ENCODE measurements at regions not wholly inside any gene's neighbourhood (a gene's known extent, or its start where the extent isn't known, plus 50 kb on each side); places are given as distances from the start of the nearest gene placed in this dataset.
"Not testable (repeated sequence)": the region's sequence is repeated elsewhere in the genome, so short reads cannot be mapped to it uniquely, and the experiment has no call there.

- DNase-seq (ENCODE audit: low read depth in 4 of 4, low spot score in 1 of 4) = no peak
Measured at GRCh38 chr21:14903172-14903865, 161.5 kb downstream of the NRIP1 start.

GRCh38 chr21:14901482-14901958 lies 163.3 kb downstream of the NRIP1 start:
- no peak for DNase-seq (ENCODE audit: low read depth in 4 of 4, low spot score in 1 of 4)

DNA sequence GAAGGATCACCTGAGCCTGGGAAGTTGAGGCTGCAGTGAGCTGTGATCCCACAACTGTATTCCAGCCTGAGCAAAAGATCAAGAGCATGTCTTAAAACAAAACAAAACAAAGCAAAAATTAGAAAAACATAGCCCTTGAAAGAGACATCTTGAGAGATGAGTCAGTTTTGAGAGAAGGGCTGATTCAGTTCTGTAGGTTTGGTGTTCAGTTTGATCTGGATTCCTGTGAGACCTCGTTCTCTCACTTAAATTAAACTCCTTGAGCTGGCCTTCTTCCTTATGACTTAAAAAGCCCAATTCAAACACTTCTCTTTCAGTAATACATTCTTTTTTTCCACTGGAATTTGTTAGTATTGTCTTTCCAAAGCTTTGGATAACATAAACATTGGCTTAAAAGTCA lies 164.2 kb downstream of the NRIP1 start:
- DNase-seq (ENCODE audit: low read depth in 4 of 4, low spot score in 1 of 4) = no peak

DNA sequence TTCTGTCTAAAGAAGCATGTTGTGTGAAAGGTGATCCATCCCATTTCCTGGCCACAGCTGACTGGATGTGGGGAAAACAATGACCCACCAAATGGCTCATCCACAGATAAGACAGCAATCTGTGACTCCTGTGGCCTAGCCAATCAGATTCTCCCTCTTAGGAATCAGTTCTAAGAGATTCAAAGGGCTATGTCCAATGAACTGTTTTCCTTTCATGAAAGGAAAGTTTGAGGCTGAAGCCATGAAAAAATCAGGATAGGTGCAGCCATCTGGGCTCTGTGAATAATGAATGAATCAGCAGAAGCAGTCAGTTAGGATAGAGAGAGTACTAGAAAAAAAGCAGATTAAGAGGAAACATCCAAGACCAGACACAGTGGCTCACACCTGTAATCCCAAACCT lies 164.7 kb downstream of the NRIP1 start:
- no peak for DNase-seq (ENCODE audit: low read depth in 4 of 4, low spot score in 1 of 4)

DNA sequence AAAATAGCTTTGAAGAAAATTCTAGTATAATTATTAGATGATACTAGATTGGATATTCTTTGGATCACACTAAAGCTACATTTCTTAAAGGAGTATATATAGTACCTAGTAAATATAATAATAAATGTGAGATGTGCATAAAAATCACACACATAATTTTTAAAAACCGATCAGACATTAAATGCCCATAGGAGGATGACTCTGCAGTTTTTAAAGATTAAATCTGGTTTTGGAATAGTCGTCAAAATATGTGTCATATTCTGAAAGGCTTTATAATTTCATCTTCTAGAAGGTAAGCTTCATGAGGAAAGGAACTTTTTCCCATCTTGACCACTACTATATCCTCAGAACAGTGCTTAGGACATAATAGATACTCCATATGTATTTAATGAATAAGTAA lies 169.0 kb downstream of the NRIP1 start:
- no peak for DNase-seq (ENCODE audit: low read depth in 4 of 4, low spot score in 1 of 4)

DNA sequence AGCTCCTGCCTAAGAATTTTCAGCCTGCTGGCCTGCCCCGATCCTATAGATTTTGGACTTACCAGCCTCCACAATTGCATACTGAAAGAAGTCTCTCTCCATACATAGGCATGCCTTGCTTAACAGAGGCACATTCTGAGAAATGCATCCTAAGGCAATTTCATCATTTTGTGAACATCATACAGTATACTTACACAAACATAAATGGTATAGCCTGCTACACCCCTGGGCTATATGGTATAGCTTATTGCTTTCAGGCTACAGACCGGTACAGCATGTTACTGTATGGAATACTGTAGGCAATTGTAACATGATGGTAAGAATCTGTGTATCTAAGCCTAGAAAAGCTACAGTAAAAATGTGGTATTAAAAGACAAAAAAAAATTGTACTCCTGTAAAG lies 174.7 kb downstream of the NRIP1 start:
- no peak for DNase-seq (ENCODE audit: low read depth in 4 of 4, low spot score in 1 of 4)

DNA sequence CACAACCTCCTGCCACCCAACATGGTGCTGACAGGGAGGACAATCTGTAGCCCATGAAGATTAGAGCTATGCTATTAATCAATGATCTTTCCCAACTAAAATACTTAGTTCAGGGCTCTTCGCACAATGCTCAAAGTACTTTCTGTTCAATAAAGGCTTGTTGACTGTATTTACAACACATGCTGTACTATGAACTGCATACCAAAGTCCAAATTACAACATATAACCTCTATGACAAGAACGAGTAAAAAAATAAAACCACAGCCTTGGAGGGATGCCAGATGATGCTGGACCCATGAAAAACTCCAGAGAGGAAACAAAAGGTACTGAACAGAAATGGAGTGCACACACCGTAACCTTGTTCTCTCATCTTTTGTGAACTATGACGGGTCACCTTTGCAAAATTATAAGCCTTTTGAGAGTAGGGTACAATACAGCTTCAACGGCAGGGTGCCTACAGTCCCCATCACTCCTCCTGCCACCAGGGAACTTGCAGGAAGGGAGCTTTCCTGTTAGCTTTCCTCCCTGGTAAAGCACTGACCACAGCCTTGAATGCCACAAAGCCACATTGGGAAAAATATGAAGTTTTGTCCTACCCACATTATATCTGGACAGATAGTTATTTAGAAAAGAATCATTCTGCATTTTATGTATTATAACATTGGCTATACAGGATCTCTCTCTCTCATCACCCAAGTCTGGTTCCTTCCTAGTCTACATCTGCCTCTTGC lies 175.6 kb downstream of the NRIP1 start:
- DNase-seq (ENCODE audit: low read depth in 4 of 4, low spot score in 1 of 4) = no peak

- DNase-seq (ENCODE audit: low read depth in 4 of 4, low spot score in 1 of 4) = no peak
Measured at GRCh38 chr21:14888202-14888601, 176.6 kb downstream of the NRIP1 start.

- DNase-seq (ENCODE audit: low read depth in 4 of 4, low spot score in 1 of 4) = no peak
Measured at GRCh38 chr21:14886001-14886400, 178.8 kb downstream of the NRIP1 start.

- no peak for DNase-seq (ENCODE audit: low read depth in 4 of 4, low spot score in 1 of 4)
Measured at GRCh38 chr21:14883351-14883750, 181.4 kb downstream of the NRIP1 start.

DNA sequence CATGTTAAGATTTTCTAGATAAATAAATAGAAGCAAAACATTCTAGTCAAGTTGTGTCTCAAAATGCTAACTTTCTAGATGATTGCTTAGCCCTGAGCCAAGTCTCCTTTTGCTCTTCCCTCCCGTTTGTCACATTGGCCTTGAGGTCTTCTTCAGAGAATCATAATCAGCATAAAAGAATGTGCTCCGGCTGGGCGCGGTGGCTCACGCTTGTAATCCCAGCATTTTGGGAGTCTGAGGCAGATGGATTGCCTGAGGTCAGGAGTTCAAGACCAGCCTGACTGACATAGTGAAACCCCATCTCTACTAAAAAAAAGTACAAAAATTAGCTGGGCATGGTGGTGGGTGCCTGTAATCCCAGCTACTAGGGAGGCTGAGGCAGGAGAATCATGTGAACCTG lies 182.3 kb downstream of the NRIP1 start:
- not testable (repeated sequence) for DNase-seq (ENCODE audit: low read depth in 4 of 4, low spot score in 1 of 4)

GRCh38 chr21:14881863-14882499 lies 182.8 kb downstream of the NRIP1 start:
- no peak for DNase-seq (ENCODE audit: low read depth in 4 of 4, low spot score in 1 of 4)

- DNase-seq (ENCODE audit: low read depth in 4 of 4, low spot score in 1 of 4) = no peak
Measured at GRCh38 chr21:14880922-14881321, 183.9 kb downstream of the NRIP1 start.

GRCh38 chr21:14879458-14879857 lies 185.3 kb downstream of the NRIP1 start:
- DNase-seq (ENCODE audit: low read depth in 4 of 4, low spot score in 1 of 4) = no peak

GRCh38 chr21:14878971-14879370 lies 185.8 kb downstream of the NRIP1 start:
- no peak for DNase-seq (ENCODE audit: low read depth in 4 of 4, low spot score in 1 of 4)

DNA sequence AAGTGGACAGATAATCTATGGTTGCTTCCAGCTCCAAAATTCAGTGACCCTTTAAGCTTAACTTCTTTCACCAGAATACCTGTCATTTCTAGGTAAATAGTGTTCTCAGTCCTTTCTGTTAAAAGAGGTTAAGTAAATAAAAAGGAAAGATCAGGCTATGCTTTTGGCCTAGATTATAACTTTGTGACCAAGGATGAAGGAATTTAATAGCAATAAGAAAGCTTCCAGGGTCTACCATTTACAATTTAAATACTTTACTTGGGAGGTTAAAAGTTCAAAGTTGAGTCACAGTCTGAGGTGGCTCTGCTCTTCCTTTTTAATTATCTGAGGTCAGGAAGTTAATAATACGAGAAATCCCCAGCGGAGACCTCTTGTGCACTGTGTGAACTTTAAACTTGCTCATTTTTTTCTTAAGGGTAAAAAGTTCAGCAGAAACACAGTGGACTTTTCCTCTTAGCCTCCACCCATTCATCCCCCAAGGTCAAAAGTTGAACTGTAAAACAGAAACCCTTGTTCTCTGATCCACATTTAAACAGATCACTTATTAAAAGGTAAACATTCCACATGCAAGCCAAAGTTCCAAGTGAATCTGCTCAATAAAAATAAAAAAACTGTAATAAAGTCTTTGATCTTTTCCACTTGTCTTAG lies 187.1 kb downstream of the NRIP1 start:
- DNase-seq (ENCODE audit: low read depth in 4 of 4, low spot score in 1 of 4) = no peak

DNA sequence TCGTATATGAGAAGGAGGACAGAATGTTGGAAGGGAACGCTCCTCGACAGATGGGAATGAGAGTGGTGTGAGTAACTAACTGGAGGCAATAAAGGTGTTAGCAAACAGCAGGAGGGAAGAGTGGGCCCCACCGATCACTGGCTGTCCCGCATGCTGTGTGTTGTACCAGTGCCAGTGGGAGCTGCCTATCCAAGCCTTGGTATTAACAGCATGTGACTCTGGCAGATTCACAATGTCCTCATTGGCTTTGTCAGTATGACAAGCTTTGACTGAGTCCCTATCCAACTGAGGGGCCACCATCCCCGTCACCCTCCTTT lies 188.3 kb downstream of the NRIP1 start:
- DNase-seq (ENCODE audit: low read depth in 4 of 4, low spot score in 1 of 4) = no peak

GRCh38 chr21:14875704-14876523 lies 188.9 kb downstream of the NRIP1 start:
- DNase-seq (ENCODE audit: low read depth in 4 of 4, low spot score in 1 of 4) = no peak

GRCh38 chr21:14875186-14875585 lies 189.6 kb downstream of the NRIP1 start:
- no peak for DNase-seq (ENCODE audit: low read depth in 4 of 4, low spot score in 1 of 4)

- DNase-seq (ENCODE audit: low read depth in 4 of 4, low spot score in 1 of 4) = no peak
Measured at GRCh38 chr21:14874379-14874778, 190.4 kb downstream of the NRIP1 start.

- DNase-seq (ENCODE audit: low read depth in 4 of 4, low spot score in 1 of 4) = no peak
Measured at GRCh38 chr21:14871861-14872260, 192.9 kb downstream of the NRIP1 start.

All from stimulated activated CD4-positive, alpha-beta T cell treated with anti-CD3 and anti-CD28 coated beads, Interleukin-1b, Interleukin-23, amount 100 ng/mL, for 24 hours (primary cell).